SIG-M5 treated with dmso at 0.1 percent for 504 hours (cell line): ENCODE measurements at regions not wholly inside any gene's neighbourhood (a gene's known extent, or its start where the extent isn't known, plus 50 kb on each side); places are given as distances from the start of the nearest gene placed in this dataset.
"Not testable (repeated sequence)": the region's sequence is repeated elsewhere in the genome, so short reads cannot be mapped to it uniquely, and the experiment has no call there.

Source experiments
- DNase-seq: peaks from one replicate; lab custom pipeline; 2025; ENCODE audit not compliant: unreplicated experiment; lab: John Stamatoyannopoulos, UW

GRCh38 chr6:101108286-101108685 is 227.2 kb upstream of the ASCC3 start:
- no peak for DNase-seq

GRCh38 chr6:101110814-101111213 is 229.7 kb upstream of the ASCC3 start:
- DNase-seq, result no peak

GRCh38 chr6:101113468-101114260 is 232.5 kb upstream of the ASCC3 start:
- DNase-seq, result no peak

- DNase-seq, result peak; percentile 72
Observed at GRCh38 chr6:101114703-101115102, 233.6 kb upstream of the ASCC3 start.

- no peak for DNase-seq
Observed at GRCh38 chr6:101116337-101116736, 235.2 kb upstream of the ASCC3 start.

GRCh38 chr6:101117393-101118135 is 236.4 kb upstream of the ASCC3 start:
- DNase-seq, result no peak

- DNase-seq, result no peak
Observed at GRCh38 chr6:101118136-101118396, 236.9 kb upstream of the ASCC3 start.

- no peak for DNase-seq
Observed at GRCh38 chr6:101120747-101121146, 239.6 kb upstream of the ASCC3 start.

GRCh38 chr6:101125380-101125971 is 244.3 kb upstream of the ASCC3 start:
- no peak for DNase-seq

- DNase-seq, result no peak
Observed at GRCh38 chr6:101126501-101126900, 245.4 kb upstream of the ASCC3 start.

- no peak for DNase-seq
Observed at GRCh38 chr6:101129851-101130250, 248.7 kb upstream of the ASCC3 start.

GRCh38 chr6:101146389-101146788 is 247.1 kb upstream of the GRIK2 start:
- no peak for DNase-seq

GRCh38 chr6:101150226-101150625 is 243.3 kb upstream of the GRIK2 start:
- DNase-seq, result no peak

- not testable (repeated sequence) for DNase-seq
Observed at GRCh38 chr6:101157638-101158037, 235.9 kb upstream of the GRIK2 start.

GRCh38 chr6:101163611-101164010 is 229.9 kb upstream of the GRIK2 start:
- no peak for DNase-seq

- DNase-seq, result no peak
Observed at GRCh38 chr6:101167638-101168037, 225.9 kb upstream of the GRIK2 start.

- not testable (repeated sequence) for DNase-seq
Observed at GRCh38 chr6:101171049-101171448, 222.5 kb upstream of the GRIK2 start.

- peak; percentile 73 for DNase-seq
Observed at GRCh38 chr6:101178748-101179147, 214.8 kb upstream of the GRIK2 start.

GRCh38 chr6:101181006-101181405 is 212.5 kb upstream of the GRIK2 start:
- DNase-seq, result no peak

- not testable (repeated sequence) for DNase-seq
Observed at GRCh38 chr6:101188285-101188798, 205.2 kb upstream of the GRIK2 start.

GRCh38 chr6:101195588-101195987 is 197.9 kb upstream of the GRIK2 start:
- peak; percentile 4 for DNase-seq

- no peak for DNase-seq
Observed at GRCh38 chr6:101199441-101199840, 194.1 kb upstream of the GRIK2 start.
